ENCODE measurements at regions not wholly inside any gene's neighbourhood (a gene's known extent, or its start where the extent isn't known, plus 50 kb on each side); places are given as distances from the start of the nearest gene placed in this dataset.

- TF ChIP-seq CTCF (IDR thresholded peaks at IDR 0.05; ENCODE audit: unreplicated experiment in 3 of 3) = no peak
- peak overlapping the region in 2 of 3 experiments; percentile 57 to 82 for H3K27ac Mint-ChIP-seq
- H3K4me3 Mint-ChIP-seq = no peak overlapping the region
- H3K4me1 Mint-ChIP-seq = peaks cover 21% of the 10 kb centered on the region
- H3K36me3 Mint-ChIP-seq (ENCODE audit: low read depth) = no peaks in the 10 kb centered on the region
- H3K9me3 Mint-ChIP-seq = peaks cover 9% of the 10 kb centered on the region
- H3K27me3 Mint-ChIP-seq (ENCODE audit: low read depth) = no peaks in the 10 kb centered on the region
Observed at GRCh38 chr20:18989736-18990474, 176.3 kb downstream of the SCP2D1 start.

GRCh38 chr20:18991012-18991411 is 177.4 kb downstream of the SCP2D1 start:
- peaks cover 19% of the 10 kb centered on the region for H3K4me1 Mint-ChIP-seq
- H3K9me3 Mint-ChIP-seq = peaks cover 9% of the 10 kb centered on the region
- TF ChIP-seq CTCF (IDR thresholded peaks at IDR 0.05; ENCODE audit: unreplicated experiment in 3 of 3) = no peak
- H3K27me3 Mint-ChIP-seq (ENCODE audit: low read depth) = no peaks in the 10 kb centered on the region
- H3K27ac Mint-ChIP-seq = peak overlapping the region in 2 of 3 experiments; percentile 7 to 57
- no peaks in the 10 kb centered on the region for H3K36me3 Mint-ChIP-seq (ENCODE audit: low read depth)
- H3K4me3 Mint-ChIP-seq = no peak overlapping the region

- Mint-ChIP-seq H3K9me3 (peaks cover 9% of the 10 kb centered on the region), H3K4me3 (no peak overlapping the region), H3K4me1 (peaks cover 15% of the 10 kb centered on the region), H3K27ac (peak overlapping the region in 1 of 3 experiments; percentile 70), H3K27me3 (ENCODE audit: low read depth) (no peaks in the 10 kb centered on the region), H3K36me3 (ENCODE audit: low read depth) (no peaks in the 10 kb centered on the region)
- TF ChIP-seq CTCF (IDR thresholded peaks at IDR 0.05; ENCODE audit: unreplicated experiment in 3 of 3) = no peak
Observed at GRCh38 chr20:18992418-18992817, 178.8 kb downstream of the SCP2D1 start.

- H3K4me1 Mint-ChIP-seq = peaks cover 12% of the 10 kb centered on the region
- H3K4me3 Mint-ChIP-seq = no peak overlapping the region
- TF ChIP-seq CTCF (IDR thresholded peaks at IDR 0.05; ENCODE audit: unreplicated experiment in 3 of 3) = no peak
- no peaks in the 10 kb centered on the region for H3K27me3 Mint-ChIP-seq (ENCODE audit: low read depth)
- no peaks in the 10 kb centered on the region for H3K36me3 Mint-ChIP-seq (ENCODE audit: low read depth)
- peaks cover 9% of the 10 kb centered on the region for H3K9me3 Mint-ChIP-seq
- no peak overlapping the region for H3K27ac Mint-ChIP-seq
Observed at GRCh38 chr20:18995455-18995854, 181.9 kb downstream of the SCP2D1 start.

- Mint-ChIP-seq H3K27me3 (ENCODE audit: low read depth) (no peaks in the 10 kb centered on the region), H3K4me3 (no peak overlapping the region), H3K27ac (no peak overlapping the region), H3K4me1 (peaks cover 12% of the 10 kb centered on the region), H3K36me3 (ENCODE audit: low read depth) (no peaks in the 10 kb centered on the region), H3K9me3 (no peaks in the 10 kb centered on the region)
- no peak for TF ChIP-seq CTCF (IDR thresholded peaks at IDR 0.05; ENCODE audit: unreplicated experiment in 3 of 3)
Observed at GRCh38 chr20:18999086-18999485, 185.5 kb downstream of the SCP2D1 start.

GRCh38 chr20:19000078-19000477 is 186.5 kb downstream of the SCP2D1 start:
- H3K4me3 Mint-ChIP-seq = no peak overlapping the region
- TF ChIP-seq CTCF (IDR thresholded peaks at IDR 0.05; ENCODE audit: unreplicated experiment in 3 of 3) = no peak
- H3K27me3 Mint-ChIP-seq (ENCODE audit: low read depth) = no peaks in the 10 kb centered on the region
- H3K36me3 Mint-ChIP-seq (ENCODE audit: low read depth) = no peaks in the 10 kb centered on the region
- no peak overlapping the region for H3K27ac Mint-ChIP-seq
- H3K9me3 Mint-ChIP-seq = no peaks in the 10 kb centered on the region
- H3K4me1 Mint-ChIP-seq = peaks cover 12% of the 10 kb centered on the region
